Psoas muscle (tissue), 7 donors: ENCODE measurements at regions not wholly inside any gene's neighbourhood (a gene's known extent, or its start where the extent isn't known, plus 50 kb on each side); places are given as distances from the start of the nearest gene placed in this dataset.

Source experiments
- ATAC-seq, 4 donors: fragments of 200-7000 bp; cut with Tn5 transposase; one replicate each; pipeline ENCODE4 v1.9.1; 2020; ENCODE audit warnings: moderate library complexity in 3 of 4, mild to moderate bottlenecking in 2 of 4
- DNase-seq, 2 donors: peaks; one replicate each; pipeline ENCODE4 v3.0.0-alpha.2; 2020
- H3K27ac ChIP-seq: fragments of 200-600 bp; one replicate; pipeline ENCODE4 v1.8.0; 2022
- H3K27me3 ChIP-seq, 3 donors: fragments of 200-600 bp in 1 of 3; one replicate each; pipeline versions ENCODE4 v1.6.1 to v1.8.0; 2013 to 2022; ENCODE audit warnings: low read length in 2 of 3, mild to moderate bottlenecking in 2 of 3, moderate library complexity in 1 of 3; ENCODE audit not compliant: insufficient read depth in 3 of 3
- H3K36me3 ChIP-seq, 2 donors: fragments of 200-600 bp in 1 of 2; one replicate each; pipeline versions ENCODE4 v1.6.1 to v1.8.0; 2013 to 2022; ENCODE audit warnings: low read depth in 1 of 2, mild to moderate bottlenecking in 1 of 2, moderate library complexity in 1 of 2; ENCODE audit not compliant: insufficient read depth in 1 of 2
- H3K4me1 ChIP-seq: fragments of 200-600 bp; one replicate; pipeline ENCODE4 v1.8.0; 2022
- H3K4me3 ChIP-seq: fragments of 200-600 bp; one replicate; pipeline ENCODE4 v1.8.0; 2022; ENCODE audit warnings: mild to moderate bottlenecking
- H3K9me3 ChIP-seq: fragments of 200-600 bp; one replicate; pipeline ENCODE4 v1.8.0; 2022
- WGBS, 3 donors: extraction: QIAGEN DNeasy Blood & Tissue Kit; methylation state at CpG; one replicate each; pipeline versions ENCODE4 v1.1.6 to v1.1.7; 2013; 5-methylcytosine and 5-hydroxymethylcytosine counted together
- intact Hi-C, 2 donors: fragments of 100-400 bp; cut with DNase I; formaldehyde crosslinking; loops; one replicate each; pipeline versions ENCODE4 v1.11.0 to v1.14.2; 2022
- TF ChIP-seq, protein P1 (sequence below): fragments of 200-600 bp; IDR thresholded peaks from one replicate; pipeline ENCODE4 v1.8.0; 2022; ENCODE audit warnings: antibody characterized with exemption
- donor health status: healthy with polysubstance abuse.
- donor health status: DM: no; HTN: no; CAD: no; lungs with moderate emphysema.
- donor health status: Bipolar disorder and iron deficiency.
- donor health status: healthy.
- donor health status: DM: yes; HTN: yes; CAD: no.
- donor health status: DM: no; HTN: no; CAD: no.
- donor health status: DM: yes; HTN: yes; CAD: no.

GRCh38 chr11:119912229-119912628 lies 183.2 kb upstream of the NECTIN1 start:
- Histone ChIP-seq H3K9me3 (no peaks in the 10 kb centered on the region), H3K4me1 (no peaks in the 10 kb centered on the region), H3K27me3 (peaks cover 0 to 30% (median 4%) of the 10 kb centered on the region in 3 donors), H3K36me3 (no peaks in the 10 kb centered on the region), H3K27ac (no peak overlapping the region), H3K4me3 (no peak overlapping the region)
- ATAC-seq (no peak), DNase-seq (no peak)
- intact Hi-C loops = no loop called here
- 43 to 70% (median 44%) methylated on average over 6 of the region's 6 CpGs for WGBS, 3 donors
- TF ChIP-seq, protein P1, sequence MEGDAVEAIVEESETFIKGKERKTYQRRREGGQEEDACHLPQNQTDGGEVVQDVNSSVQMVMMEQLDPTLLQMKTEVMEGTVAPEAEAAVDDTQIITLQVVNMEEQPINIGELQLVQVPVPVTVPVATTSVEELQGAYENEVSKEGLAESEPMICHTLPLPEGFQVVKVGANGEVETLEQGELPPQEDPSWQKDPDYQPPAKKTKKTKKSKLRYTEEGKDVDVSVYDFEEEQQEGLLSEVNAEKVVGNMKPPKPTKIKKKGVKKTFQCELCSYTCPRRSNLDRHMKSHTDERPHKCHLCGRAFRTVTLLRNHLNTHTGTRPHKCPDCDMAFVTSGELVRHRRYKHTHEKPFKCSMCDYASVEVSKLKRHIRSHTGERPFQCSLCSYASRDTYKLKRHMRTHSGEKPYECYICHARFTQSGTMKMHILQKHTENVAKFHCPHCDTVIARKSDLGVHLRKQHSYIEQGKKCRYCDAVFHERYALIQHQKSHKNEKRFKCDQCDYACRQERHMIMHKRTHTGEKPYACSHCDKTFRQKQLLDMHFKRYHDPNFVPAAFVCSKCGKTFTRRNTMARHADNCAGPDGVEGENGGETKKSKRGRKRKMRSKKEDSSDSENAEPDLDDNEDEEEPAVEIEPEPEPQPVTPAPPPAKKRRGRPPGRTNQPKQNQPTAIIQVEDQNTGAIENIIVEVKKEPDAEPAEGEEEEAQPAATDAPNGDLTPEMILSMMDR = no peak

DNA sequence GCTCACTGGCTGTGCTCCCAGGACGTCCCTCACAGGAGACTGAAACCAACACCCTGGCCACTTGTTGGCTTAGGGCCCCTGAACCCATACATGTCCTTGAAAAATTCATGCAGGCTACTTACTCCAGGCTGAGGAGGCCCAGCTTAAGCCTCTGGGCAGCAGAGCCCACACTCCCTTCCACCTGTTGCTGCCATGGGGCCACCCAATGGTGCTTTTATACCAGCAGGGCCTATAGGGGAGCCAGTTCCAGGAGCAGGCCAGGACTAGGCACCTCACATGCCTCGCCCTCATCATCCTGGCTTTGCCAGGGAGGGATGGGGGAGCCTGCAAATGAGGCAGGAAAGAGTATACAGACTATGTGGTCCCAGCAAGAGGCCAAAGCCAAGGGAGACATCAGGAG lies 181.7 kb upstream of the NECTIN1 start:
- ATAC-seq = no peak
- Histone ChIP-seq H3K36me3 (no peaks in the 10 kb centered on the region), H3K9me3 (no peaks in the 10 kb centered on the region), H3K27ac (no peak overlapping the region), H3K4me3 (no peak overlapping the region), H3K27me3 (peaks cover 0 to 35% (median 4%) of the 10 kb centered on the region in 3 donors), H3K4me1 (no peaks in the 10 kb centered on the region)
- intact Hi-C loops = no loop called here
- WGBS, 3 donors = 74 to 81% (median 78%) methylated on average over 2 of the region's 2 CpGs
- no peak for DNase-seq
- TF ChIP-seq, protein P1 = no peak

GRCh38 chr11:119910051-119910450 lies 181.1 kb upstream of the NECTIN1 start:
- 56 to 69% (median 61%) methylated on average over 4 of the region's 4 CpGs for WGBS, 3 donors
- H3K36me3 ChIP-seq = no peaks in the 10 kb centered on the region
- H3K4me1 ChIP-seq = no peaks in the 10 kb centered on the region
- DNase-seq (no peak), ATAC-seq (no peak)
- intact Hi-C loops = no loop called here
- TF ChIP-seq, protein P1 = no peak
- peaks cover 0 to 41% (median 4%) of the 10 kb centered on the region in 3 donors for H3K27me3 ChIP-seq
- no peak overlapping the region for H3K4me3 ChIP-seq
- H3K27ac ChIP-seq = no peak overlapping the region
- H3K9me3 ChIP-seq = no peaks in the 10 kb centered on the region

DNA sequence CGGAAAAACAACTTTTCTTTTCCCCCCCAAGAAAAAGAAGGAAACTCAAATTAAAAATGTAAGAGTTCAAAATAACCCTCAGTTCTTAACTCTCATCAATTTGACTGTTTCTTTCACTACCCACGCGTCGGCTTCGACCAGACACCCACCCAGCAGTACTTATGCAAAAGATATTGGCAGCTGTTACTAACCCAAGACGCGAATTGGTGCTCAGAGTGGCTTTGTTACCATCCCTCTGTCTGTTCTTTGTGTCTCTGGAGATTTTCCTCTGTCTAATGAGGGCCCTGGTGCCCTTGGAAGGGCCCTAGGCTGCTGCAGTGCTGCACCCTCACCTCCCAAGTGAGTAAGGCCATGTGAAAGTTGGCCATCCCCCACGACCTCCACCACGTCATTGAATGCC lies 180.5 kb upstream of the NECTIN1 start:
- TF ChIP-seq, protein P1 = no peak
- H3K9me3 ChIP-seq = no peaks in the 10 kb centered on the region
- WGBS, 3 donors = 79 to 89% (median 86%) methylated on average over 9 of the region's 9 CpGs
- intact Hi-C loops = no loop called here
- peaks cover 0 to 46% (median 4%) of the 10 kb centered on the region in 3 donors for H3K27me3 ChIP-seq
- H3K4me3 ChIP-seq = no peak overlapping the region
- no peaks in the 10 kb centered on the region for H3K4me1 ChIP-seq
- H3K27ac ChIP-seq = no peak overlapping the region
- ATAC-seq (no peak), DNase-seq (no peak)
- no peaks in the 10 kb centered on the region for H3K36me3 ChIP-seq

DNA sequence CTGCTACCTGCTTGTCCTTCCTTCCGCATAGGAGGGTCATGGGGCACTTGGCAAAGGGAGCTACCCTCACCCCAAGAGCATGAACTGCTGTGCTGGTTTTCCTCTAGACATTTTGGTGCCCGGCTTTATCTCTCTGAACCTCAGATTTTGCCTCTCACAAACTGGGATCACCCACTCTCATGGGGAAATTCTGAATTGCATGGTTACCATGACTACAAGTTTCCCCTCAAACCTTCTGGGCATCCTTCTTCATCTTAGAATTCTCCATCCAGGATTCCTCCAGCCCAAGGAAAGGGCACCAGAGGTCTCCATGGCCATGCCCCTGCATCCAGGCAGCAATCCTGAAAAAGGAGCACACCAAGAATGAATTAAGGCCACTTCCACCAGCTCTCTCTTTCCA lies 180.1 kb upstream of the NECTIN1 start:
- no peak for ATAC-seq
- 47 to 90% (median 47%) methylated on average over 1 to 2 of the region's 2 CpGs for WGBS, 3 donors
- no peaks in the 10 kb centered on the region for H3K9me3 ChIP-seq

More for the DNA sequence above, 180.1 kb upstream of the NECTIN1 start:
- no peaks in the 10 kb centered on the region for H3K4me1 ChIP-seq
- peaks cover 0 to 47% (median 4%) of the 10 kb centered on the region in 3 donors for H3K27me3 ChIP-seq
- H3K4me3 ChIP-seq = no peak overlapping the region
- H3K36me3 ChIP-seq = no peaks in the 10 kb centered on the region
- no peak for DNase-seq
- H3K27ac ChIP-seq = no peak overlapping the region
- intact Hi-C loops = no loop called here
- TF ChIP-seq, protein P1 = no peak
